NCI-H526 treated with DMSO at 0.1 percent for 48 hours (cell line): ENCODE measurements at regions not wholly inside any gene's neighbourhood (a gene's known extent, or its start where the extent isn't known, plus 50 kb on each side); places are given as distances from the start of the nearest gene placed in this dataset.

Experiments
- DNase-seq: peaks from one replicate; lab custom pipeline; 2025; lab: John Stamatoyannopoulos, UW

DNA sequence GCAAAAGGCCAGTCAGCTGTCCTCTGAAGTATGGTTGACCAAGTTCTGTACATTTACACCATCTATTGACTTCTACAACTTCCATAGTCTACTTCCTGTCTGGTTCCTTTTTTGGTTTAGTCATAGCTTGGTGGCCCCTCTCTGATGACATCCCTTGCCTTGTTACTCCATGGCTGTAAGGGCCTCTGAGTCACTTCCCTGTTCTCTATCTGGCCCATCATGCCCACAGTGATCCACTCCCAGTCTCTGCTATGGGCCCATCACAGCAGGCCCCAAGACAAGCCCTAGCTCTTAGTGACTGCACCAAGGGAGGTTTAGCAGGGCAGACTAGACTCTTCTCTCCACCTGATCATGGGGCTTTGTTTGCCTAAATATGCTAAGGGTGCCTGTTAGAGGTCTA is 441.6 kb downstream of the HACE1 start:
- no peak for DNase-seq

DNA sequence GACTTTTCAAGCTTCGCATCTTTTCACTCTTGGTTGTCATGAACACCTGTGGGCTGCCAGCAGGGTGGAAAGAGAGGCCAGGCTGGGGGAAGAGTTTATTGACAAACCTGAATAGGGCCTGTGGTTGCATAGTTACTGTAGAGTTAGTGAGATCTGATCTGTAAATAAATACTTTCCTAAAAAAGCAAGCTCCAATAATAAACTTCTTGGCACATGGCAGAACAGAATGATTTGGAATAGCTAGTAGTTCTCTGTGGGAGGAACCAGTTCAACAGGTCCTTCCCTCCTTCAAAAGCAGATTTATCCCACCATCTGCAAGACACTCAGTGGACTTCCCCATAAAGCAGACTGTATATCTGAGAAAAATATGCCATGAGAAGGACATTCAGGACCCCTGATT is 445.0 kb downstream of the HACE1 start:
- no peak for DNase-seq

DNA sequence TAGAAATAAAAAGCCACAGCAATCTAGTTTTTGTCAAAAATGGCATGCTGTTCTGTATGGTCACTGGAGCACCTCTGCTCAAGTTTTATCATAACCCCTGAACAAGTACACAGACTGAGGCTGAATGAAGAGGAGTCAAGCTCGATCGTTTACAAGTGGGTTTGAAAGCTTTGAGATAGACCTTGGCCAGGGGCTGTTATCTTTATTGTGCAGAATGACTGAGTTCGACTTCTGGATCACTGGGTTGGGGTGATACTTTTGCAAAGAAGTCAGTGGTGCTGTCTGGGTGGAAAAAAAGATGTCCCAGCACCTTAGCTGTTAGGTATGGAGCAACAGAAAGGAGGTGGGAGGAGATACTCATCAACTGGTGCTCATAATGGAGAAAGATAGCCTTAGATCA is 446.0 kb downstream of the HACE1 start:
- no peak for DNase-seq

- no peak for DNase-seq
These were observed 448.4 kb downstream of the HACE1 start for GRCh38 chr6:104411302-104411701.

DNA sequence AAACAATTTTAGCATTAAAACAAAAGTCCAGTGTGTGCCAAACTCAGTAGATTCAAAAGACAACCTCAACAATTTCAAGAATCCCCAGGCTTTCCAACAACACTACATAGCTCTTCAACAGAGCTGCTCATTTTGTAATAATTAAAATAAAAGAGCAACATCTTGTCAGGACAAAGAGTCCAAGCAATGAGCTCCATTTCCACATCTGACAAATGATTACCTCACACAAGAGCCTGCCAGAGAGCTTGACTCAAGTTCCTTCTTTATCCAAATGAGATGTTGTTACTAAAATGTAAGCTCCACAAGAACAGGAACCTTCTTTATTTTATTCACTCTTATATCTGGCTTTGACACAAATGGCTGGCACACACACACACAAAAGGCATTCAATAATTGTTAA is 449.8 kb downstream of the HACE1 start:
- no peak for DNase-seq

- DNase-seq: no peak
These were observed 451.8 kb downstream of the HACE1 start for GRCh38 chr6:104407957-104408356.

- DNase-seq: no peak
These were observed 455.3 kb downstream of the HACE1 start for GRCh38 chr6:104404377-104404776.

DNA sequence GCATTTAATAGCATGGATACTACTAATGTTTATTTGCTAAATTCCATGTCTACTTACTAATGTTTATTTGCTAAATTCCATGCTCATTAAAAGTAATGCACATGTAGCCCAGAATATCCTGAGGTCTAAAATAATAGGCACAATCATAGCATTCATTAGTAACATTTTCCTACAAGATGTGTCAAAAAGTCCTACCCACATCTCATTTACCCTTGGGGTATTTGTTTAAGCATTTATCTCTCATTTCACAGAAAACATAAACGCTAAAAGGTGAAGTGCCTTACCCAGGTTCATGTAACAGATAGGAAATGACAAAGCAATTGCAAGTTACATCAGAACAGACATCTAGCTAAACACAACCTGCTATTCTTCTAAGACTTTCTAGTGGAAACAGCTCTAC is 457.1 kb downstream of the HACE1 start:
- peak; percentile 64 for DNase-seq

GRCh38 chr6:104401926-104402325 is 457.8 kb downstream of the HACE1 start:
- DNase-seq: peak; percentile 85

- DNase-seq: no peak
These were observed 458.9 kb downstream of the HACE1 start for GRCh38 chr6:104400844-104401243.

GRCh38 chr6:104396077-104396476 is 463.6 kb downstream of the HACE1 start:
- no peak for DNase-seq

DNA sequence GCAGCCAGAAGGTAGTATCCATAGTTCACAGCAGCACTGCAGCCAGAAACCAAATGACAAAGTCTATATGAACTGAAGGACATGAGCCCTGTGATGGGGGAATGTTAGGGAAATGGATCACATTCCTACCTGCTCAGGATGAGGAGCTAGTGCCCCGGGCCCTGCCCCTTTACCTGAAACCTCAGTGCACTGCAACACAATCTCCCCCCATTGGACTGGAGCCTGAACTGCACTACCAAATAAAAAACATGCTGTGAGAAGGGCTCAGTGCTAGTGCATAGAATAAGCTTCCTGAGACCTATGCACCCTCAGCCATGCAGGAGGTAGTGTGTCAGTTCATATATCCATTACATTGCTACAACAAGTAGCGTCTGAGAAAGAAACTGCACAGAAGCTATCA is 477.8 kb downstream of the HACE1 start:
- DNase-seq: no peak

- no peak for DNase-seq
These were observed 494.1 kb downstream of the HACE1 start for GRCh38 chr6:104365451-104366234.

DNA sequence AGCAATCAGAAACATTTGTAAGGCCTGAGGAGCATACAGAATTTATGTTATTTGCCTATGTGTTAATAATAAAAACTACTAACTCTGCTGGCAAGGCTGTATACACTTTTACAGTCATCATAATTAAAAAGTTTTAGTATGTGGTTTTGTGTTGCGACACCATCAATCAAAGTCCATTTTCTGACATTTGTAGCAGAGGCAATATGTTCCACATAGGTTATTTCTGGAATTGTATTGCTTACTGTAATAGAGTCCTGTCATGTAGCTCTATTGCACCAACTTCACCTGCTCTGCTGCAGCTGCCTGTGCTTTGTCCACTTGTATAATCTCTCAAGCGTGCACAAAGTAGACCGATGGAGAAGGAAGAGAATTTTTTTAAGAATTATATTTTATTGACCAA is 501.8 kb downstream of the HACE1 start:
- DNase-seq: no peak

DNA sequence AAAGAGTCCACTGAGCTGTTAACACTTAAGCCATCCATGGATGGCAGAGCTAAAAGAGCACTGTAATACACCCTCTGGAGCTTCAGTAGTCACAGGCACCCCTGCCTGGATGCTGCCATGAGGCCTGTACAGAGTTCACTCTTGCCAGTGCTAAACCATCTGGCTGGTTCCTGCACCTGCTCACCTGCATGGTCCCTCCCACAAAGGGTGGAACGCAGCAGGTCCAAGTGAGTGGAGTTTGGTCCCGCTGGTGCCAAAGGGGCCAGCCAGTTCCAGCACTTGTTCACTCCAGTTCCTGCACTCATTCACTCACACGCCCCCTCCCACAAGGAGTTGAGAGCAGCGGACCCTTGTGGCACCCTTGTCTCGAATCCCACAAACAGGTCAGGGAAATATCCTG is 503.5 kb downstream of the HACE1 start:
- no peak for DNase-seq

DNA sequence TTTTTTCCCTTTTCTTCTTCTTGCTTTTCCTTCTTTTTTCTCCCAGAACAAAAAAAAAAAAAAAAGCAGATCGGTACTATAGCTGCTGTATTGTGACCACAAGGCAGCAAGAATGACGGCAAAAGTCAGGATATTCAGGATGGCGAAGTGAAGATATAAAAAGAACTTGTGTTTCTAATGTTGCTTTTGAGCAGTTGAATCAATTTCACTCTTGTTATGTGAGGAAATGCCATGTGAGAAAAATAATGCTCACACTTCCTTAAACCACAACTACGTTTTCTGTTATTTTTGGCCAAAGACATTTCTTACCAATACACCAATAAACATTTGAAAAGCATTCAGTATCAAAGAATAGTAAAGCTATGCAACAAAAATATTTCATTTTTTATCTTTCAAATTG is 510.5 kb downstream of the HACE1 start:
- DNase-seq: no peak

- no peak for DNase-seq
These were observed 515.5 kb downstream of the HACE1 start for GRCh38 chr6:104344223-104344622.

GRCh38 chr6:104332364-104332763 is 527.4 kb downstream of the HACE1 start:
- DNase-seq: no peak

- no peak for DNase-seq
These were observed 533.3 kb downstream of the HACE1 start for GRCh38 chr6:104326173-104327001.

- DNase-seq: peak; percentile 4
These were observed 534.2 kb downstream of the HACE1 start for GRCh38 chr6:104325341-104326172.

DNA sequence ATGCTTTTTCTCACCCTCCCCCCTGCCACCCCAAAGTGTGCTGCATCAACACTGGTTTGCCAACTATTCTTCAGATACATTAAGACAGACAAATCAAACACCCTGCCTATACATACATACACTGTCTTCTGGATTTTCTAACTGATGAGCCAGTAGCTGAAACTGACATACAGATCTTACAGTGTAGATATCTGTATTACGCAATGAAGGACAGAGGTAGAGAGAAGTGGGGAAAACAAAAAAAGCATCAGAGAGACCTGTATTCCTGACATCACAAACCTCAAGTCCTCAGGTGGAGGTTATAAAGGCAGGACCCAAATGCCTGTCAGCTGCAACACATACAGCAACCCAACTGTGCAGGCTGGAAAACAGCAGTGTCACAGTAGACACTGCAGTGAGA is 535.4 kb downstream of the HACE1 start:
- no peak for DNase-seq

- no peak for DNase-seq
These were observed 536.9 kb downstream of the HACE1 start for GRCh38 chr6:104322841-104323240.

DNA sequence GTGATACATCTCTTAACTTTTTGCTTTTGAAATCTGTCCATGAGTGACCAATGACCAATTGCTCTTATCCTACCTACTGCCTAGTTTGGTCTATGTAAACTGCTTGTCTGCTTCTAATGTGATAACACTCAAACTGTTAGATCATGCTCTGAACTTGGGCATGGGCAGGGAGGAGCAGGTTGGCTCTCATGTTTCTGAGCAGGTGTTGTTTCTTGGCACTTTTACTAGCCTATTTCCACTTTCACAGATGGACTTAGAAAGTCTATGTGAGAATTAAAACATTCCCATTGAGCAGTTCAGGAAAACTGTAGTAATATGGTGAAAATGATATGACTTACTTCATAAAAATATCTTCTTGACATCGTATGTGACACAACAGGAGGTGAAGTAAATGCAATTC is 538.4 kb downstream of the HACE1 start:
- no peak for DNase-seq
